Gastroesophageal sphincter (tissue), 4 donors: ENCODE measurements at regions not wholly inside any gene's neighbourhood (a gene's known extent, or its start where the extent isn't known, plus 50 kb on each side); places are given as distances from the start of the nearest gene placed in this dataset.

Source experiments
- ATAC-seq: fragments of 150-250 bp; one replicate; pipeline ENCODE4 v1.9.1; 2016; ENCODE audit warnings: mild to moderate bottlenecking, moderate library complexity
- H3K27ac ChIP-seq, 4 donors: fragments of 200-600 bp; sonication (generic) in 3 of 4; 1 replicate in 3 of 4; 2 replicates in 1 of 4; pipeline ENCODE4 v1.5.1; 2016 to 2019
- H3K27me3 ChIP-seq: fragments of 200-600 bp; sonication (generic); one replicate; pipeline ENCODE4 v1.5.1; 2019
- H3K36me3 ChIP-seq, 2 donors: fragments of 200-600 bp; sonication (generic); one replicate each; pipeline ENCODE4 v1.5.1; 2019; ENCODE audit warnings: control low read depth in 1 of 2
- H3K4me1 ChIP-seq, 3 donors: fragments of 200-600 bp; sonication (generic); 1 replicate in 2 of 3; 2 replicates in 1 of 3; pipeline ENCODE4 v1.5.1; 2016 to 2019; ENCODE audit warnings: control low read depth in 2 of 3
- H3K4me3 ChIP-seq, 2 donors: fragments of 200-600 bp; sonication (generic); one replicate each; pipeline ENCODE4 v1.5.1; 2019; ENCODE audit warnings: mild to moderate bottlenecking in 1 of 2, moderate library complexity in 1 of 2
- H3K9me3 ChIP-seq, 3 donors: fragments of 200-600 bp; sonication (generic); one replicate each; pipeline ENCODE4 v1.5.1; 2017 to 2019; ENCODE audit warnings: control low read depth in 2 of 3
- EP300 ChIP-seq: sonication (generic); formaldehyde crosslinking; IDR thresholded peaks from one replicate; pipeline ENCODE4 v1.6.1; 2017; ENCODE audit warnings: antibody characterized with exemption, mild to moderate bottlenecking
- POLR2A ChIP-seq, 2 donors: fragments of 450-650 bp; IDR thresholded peaks; one replicate each; pipeline ENCODE4 v1.6.1; 2017; ENCODE audit warnings: antibody characterized with exemption in 2 of 2, mild to moderate bottlenecking in 2 of 2, moderate library complexity in 1 of 2
- POLR2AphosphoS5 ChIP-seq: sonication (generic); formaldehyde crosslinking; IDR thresholded peaks from one replicate; pipeline ENCODE4 v1.6.1; 2017; ENCODE audit warnings: antibody characterized with exemption
- WGBS, 2 donors: methylation state at CpG; one replicate each; pipeline ENCODE4 v1.1.5; 2018; ENCODE audit warnings: low coverage in 1 of 2; 5-methylcytosine and 5-hydroxymethylcytosine counted together
- TF ChIP-seq, protein P1 (sequence below), 4 experiments: fragments of 200-600 bp in 2 of 4; fragments of 450-650 bp in 2 of 4; sonication (generic) in 1 of 4; IDR thresholded peaks; one replicate each; pipeline ENCODE4 v1.5.1; 2017 to 2019; ENCODE audit warnings: antibody characterized with exemption in 4 of 4, mild to moderate bottlenecking in 2 of 4, moderate library complexity in 2 of 4

DNA sequence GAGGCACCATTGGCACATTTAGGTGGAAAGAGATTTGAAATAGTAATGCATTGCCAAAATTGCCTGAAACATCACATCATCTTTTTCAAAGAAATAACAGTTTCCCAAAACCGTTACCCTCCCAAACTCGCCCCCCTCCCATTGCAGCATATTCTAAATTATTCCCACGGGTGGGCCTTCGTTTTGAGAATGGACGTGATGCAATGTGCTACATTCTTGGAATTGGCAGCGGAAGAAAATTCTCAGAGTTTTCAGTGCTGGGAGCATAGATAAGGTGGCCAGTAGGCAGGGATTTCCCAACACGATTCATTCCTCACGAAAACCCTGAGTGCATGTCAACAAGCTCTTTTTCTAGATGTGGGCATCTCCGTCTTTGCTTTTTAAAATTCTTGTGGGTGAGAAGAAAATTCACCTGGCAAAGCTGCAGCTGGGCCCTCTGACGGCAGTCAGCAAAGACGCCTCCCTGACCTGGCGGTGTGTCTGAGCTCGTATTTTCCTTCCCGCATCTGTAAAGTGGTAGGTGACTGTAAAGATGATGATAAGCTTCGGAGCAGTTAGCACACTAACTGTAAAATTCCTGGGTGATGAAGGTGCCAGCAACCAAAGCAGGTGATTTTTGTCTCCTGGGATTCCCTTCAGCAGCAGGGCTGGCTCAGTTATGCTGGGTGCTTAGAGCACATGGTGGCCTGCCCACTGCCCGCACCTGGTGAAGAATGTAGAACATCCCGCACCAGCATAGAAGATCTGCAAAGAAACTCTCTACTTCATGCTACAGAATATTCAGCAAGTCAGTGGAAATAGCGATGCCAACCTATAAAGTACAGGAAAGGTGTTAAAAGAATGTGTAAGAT, 141.9 kb upstream of the KLF6 start:
- H3K9me3 ChIP-seq: no peaks in the 10 kb centered on the region
- no peaks in the 10 kb centered on the region for H3K27me3 ChIP-seq
- H3K4me3 ChIP-seq: no peak overlapping the region
- H3K36me3 ChIP-seq: no peaks in the 10 kb centered on the region
- H3K4me1 ChIP-seq: no peaks in the 10 kb centered on the region
- peak; percentile 49 for ATAC-seq
- H3K27ac ChIP-seq: no peak overlapping the region
- 56 to 66% methylated on average over 14 to 16 of the region's 18 CpGs for WGBS, 2 donors
- TF ChIP-seq POLR2AphosphoS5 (no peak), POLR2A (IDR thresholded peaks at IDR 0.05) (no peak), EP300 (no peak)
- TF ChIP-seq, protein P1, sequence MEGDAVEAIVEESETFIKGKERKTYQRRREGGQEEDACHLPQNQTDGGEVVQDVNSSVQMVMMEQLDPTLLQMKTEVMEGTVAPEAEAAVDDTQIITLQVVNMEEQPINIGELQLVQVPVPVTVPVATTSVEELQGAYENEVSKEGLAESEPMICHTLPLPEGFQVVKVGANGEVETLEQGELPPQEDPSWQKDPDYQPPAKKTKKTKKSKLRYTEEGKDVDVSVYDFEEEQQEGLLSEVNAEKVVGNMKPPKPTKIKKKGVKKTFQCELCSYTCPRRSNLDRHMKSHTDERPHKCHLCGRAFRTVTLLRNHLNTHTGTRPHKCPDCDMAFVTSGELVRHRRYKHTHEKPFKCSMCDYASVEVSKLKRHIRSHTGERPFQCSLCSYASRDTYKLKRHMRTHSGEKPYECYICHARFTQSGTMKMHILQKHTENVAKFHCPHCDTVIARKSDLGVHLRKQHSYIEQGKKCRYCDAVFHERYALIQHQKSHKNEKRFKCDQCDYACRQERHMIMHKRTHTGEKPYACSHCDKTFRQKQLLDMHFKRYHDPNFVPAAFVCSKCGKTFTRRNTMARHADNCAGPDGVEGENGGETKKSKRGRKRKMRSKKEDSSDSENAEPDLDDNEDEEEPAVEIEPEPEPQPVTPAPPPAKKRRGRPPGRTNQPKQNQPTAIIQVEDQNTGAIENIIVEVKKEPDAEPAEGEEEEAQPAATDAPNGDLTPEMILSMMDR (IDR thresholded peaks at IDR 0.05): no peak

DNA sequence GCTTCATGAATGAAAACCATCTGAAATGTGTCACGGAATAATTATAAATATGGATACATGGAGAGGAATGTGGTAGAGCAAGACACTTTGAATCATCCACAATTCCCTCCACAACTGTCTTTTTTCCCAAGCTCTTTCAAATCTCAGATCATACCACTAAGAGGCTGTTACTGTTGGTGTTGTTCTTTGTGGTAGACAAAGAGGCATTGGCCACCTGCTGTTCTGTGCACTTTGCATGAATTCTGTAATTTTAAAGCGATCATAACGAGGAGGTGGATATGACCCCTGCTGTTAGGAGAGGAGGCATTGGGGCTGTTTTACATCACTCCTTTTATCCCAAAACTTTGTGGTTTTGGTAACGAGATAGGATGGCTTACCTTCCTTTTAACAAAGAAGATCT, 141.2 kb upstream of the KLF6 start:
- no peak for ATAC-seq
- H3K36me3 ChIP-seq: no peaks in the 10 kb centered on the region
- no peaks in the 10 kb centered on the region for H3K4me1 ChIP-seq
- H3K27ac ChIP-seq: no peak overlapping the region
- no peak overlapping the region for H3K4me3 ChIP-seq
- H3K9me3 ChIP-seq: no peaks in the 10 kb centered on the region
- WGBS, 2 donors: 93 to 94% methylated on average over 4 of the region's 4 CpGs
- H3K27me3 ChIP-seq: no peaks in the 10 kb centered on the region
- TF ChIP-seq POLR2A (IDR thresholded peaks at IDR 0.05) (no peak), POLR2AphosphoS5 (no peak), EP300 (no peak)

DNA sequence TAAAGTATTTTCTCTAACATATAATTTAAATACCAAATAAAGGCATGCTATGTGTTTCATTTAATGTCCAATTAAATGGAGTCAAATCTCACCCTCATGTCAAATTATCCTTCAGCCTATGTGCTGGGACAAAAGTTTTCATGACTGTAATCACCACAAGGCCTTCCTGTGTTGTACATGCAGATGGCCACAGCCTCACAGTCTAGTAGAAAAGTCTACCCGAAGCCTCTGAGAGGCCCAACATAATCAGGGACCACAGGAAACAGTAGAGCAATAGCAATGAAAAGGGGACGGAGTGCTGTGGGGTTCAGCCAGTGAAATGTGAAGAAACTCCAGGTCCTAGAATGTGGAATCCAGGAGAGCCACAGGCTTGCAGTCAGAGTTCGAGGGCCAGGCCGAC, 140.2 kb upstream of the KLF6 start:
- H3K27ac ChIP-seq: no peak overlapping the region
- no peaks in the 10 kb centered on the region for H3K36me3 ChIP-seq
- no peaks in the 10 kb centered on the region for H3K27me3 ChIP-seq
- ATAC-seq: no peak
- 59 to 92% methylated on average over 3 to 4 of the region's 4 CpGs for WGBS, 2 donors
- no peaks in the 10 kb centered on the region for H3K9me3 ChIP-seq
- H3K4me3 ChIP-seq: no peak overlapping the region
- peaks cover 0 to 9% (median 0%) of the 10 kb centered on the region in 3 donors for H3K4me1 ChIP-seq
- TF ChIP-seq POLR2AphosphoS5 (no peak), EP300 (no peak)
- TF ChIP-seq, protein P1 (IDR thresholded peaks at IDR 0.05): no peak

DNA sequence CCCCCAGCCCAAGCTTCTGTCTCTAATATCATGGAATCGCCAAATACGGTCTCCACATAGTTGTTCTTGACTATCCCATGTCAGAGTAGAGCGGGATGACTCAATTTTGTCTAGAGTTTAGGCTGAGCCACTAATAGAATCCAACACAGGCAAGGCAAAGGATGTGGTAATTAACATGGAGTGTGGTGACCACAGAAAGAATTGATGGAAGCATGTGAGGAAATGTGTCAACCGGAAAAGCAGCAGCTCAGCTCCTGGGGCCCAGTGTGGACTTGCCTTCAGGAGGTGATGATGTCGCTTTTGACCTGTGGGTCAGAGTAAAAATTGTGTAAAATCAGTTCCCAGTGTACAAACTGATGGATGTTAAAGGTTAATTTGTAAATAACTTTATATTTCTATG, 139.3 kb upstream of the KLF6 start:
- Histone ChIP-seq H3K4me3 (no peak overlapping the region), H3K27ac (no peak overlapping the region), H3K9me3 (no peaks in the 10 kb centered on the region), H3K36me3 (no peaks in the 10 kb centered on the region), H3K4me1 (peaks cover 0 to 17% (median 0%) of the 10 kb centered on the region in 3 donors), H3K27me3 (no peaks in the 10 kb centered on the region)
- TF ChIP-seq EP300: no peak
- TF ChIP-seq, protein P1 (IDR thresholded peaks at IDR 0.05): no peak
- WGBS, 2 donors: 73 to 80% methylated on average over 4 to 5 of the region's 5 CpGs
- peak; percentile 56 for ATAC-seq

DNA sequence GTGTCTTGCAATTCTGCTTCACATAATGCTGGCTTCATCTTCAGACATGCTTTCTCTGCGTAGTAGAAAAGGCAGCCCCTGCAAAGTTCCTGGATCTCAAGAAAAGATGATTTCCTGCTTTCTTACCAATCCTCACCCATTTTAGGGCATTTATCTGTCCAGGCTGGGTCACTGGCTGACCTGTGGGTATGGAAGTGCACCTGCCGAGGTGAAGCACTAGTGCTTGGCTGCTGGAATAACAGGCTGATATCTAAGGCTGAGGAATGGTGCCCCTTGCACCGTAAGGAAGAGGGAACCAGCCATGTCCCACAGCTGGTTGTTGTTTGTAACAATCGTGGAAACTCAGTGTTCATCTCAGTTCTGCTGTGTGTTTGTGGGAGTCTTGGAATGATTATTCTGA, 138.0 kb upstream of the KLF6 start:
- Histone ChIP-seq H3K4me1 (peaks cover 0 to 20% (median 0%) of the 10 kb centered on the region in 3 donors), H3K36me3 (no peaks in the 10 kb centered on the region), H3K4me3 (no peak overlapping the region), H3K9me3 (peaks cover 0 to 5% (median 0%) of the 10 kb centered on the region in 3 donors), H3K27ac (no peak overlapping the region), H3K27me3 (no peaks in the 10 kb centered on the region)
- no peak for ATAC-seq
- 50 to 100% methylated on average over 2 of the region's 4 CpGs for WGBS, 2 donors
- TF ChIP-seq POLR2AphosphoS5 (no peak), POLR2A (IDR thresholded peaks at IDR 0.05) (no peak), EP300 (no peak)
- TF ChIP-seq, protein P1 (IDR thresholded peaks at IDR 0.05): no peak
